SH-SY5Y (cell line): ENCODE measurements at regions not wholly inside any gene's neighbourhood (a gene's known extent, or its start where the extent isn't known, plus 50 kb on each side); places are given as distances from the start of the nearest gene placed in this dataset.

Experiments used
- GATA2 ChIP-seq: IDR thresholded peaks from 2 replicates; pipeline ENCODE4 v1.6.1; 2011; ENCODE audit warnings: mild to moderate bottlenecking, low read depth, low read length
- GATA3 ChIP-seq: IDR thresholded peaks from 2 replicates; pipeline ENCODE4 v1.6.1; 2011; ENCODE audit warnings: low read depth, mild to moderate bottlenecking, low read length, moderate library complexity

DNA sequence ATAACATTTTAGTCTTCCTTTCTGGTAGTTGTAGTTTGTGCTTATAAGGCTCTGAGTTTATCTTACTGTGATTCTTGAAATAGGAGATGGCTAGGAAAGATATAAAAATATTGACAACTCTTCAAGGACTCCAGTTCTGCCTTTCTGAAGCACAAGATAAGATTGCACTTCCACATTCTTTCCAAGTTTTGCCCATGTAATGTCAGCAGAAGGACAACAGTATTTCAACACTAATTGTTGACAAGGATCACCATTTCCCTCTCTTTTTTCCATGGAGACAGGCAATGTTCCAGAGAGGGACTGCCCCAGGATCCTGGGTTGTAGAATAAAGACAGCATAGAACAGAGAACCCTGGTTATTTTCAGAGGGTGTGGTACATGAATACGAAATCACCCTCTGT is 279.1 kb upstream of the CNTNAP5 start:
- TF ChIP-seq GATA3 = no peak
- no peak for TF ChIP-seq GATA2
